ENCODE measurements at regions not wholly inside any gene's neighbourhood (a gene's known extent, or its start where the extent isn't known, plus 50 kb on each side); places are given as distances from the start of the nearest gene placed in this dataset.

- FAIRE-seq = no peak
Measured at GRCh38 chr1:55588309-55588708, 373.1 kb upstream of the USP24 start.

- FAIRE-seq = no peak
Measured at GRCh38 chr1:55586771-55587170, 371.6 kb upstream of the USP24 start.

GRCh38 chr1:55585402-55585792, 370.2 kb upstream of the USP24 start:
- FAIRE-seq = no peak

GRCh38 chr1:55584526-55585401, 369.6 kb upstream of the USP24 start:
- no peak for FAIRE-seq

- FAIRE-seq = no peak
Measured at GRCh38 chr1:55582084-55582483, 366.9 kb upstream of the USP24 start.

- FAIRE-seq = no peak
Measured at GRCh38 chr1:55580845-55581332, 365.7 kb upstream of the USP24 start.

GRCh38 chr1:55579332-55580001, 364.3 kb upstream of the USP24 start:
- FAIRE-seq = no peak

- FAIRE-seq = no peak
Measured at GRCh38 chr1:55578646-55579045, 363.5 kb upstream of the USP24 start.

- FAIRE-seq = no peak
Measured at GRCh38 chr1:55575571-55576279, 360.6 kb upstream of the USP24 start.

GRCh38 chr1:55574691-55575225, 359.6 kb upstream of the USP24 start:
- FAIRE-seq = no peak

GRCh38 chr1:55572878-55573734, 357.9 kb upstream of the USP24 start:
- no peak for FAIRE-seq

- FAIRE-seq = no peak
Measured at GRCh38 chr1:55571767-55572166, 356.6 kb upstream of the USP24 start.

- FAIRE-seq = no peak
Measured at GRCh38 chr1:55569417-55569816, 354.3 kb upstream of the USP24 start.

GRCh38 chr1:55568732-55569131, 353.6 kb upstream of the USP24 start:
- no peak for FAIRE-seq

- no peak for FAIRE-seq
Measured at GRCh38 chr1:55560266-55560665, 345.1 kb upstream of the USP24 start.

- no peak for FAIRE-seq
Measured at GRCh38 chr1:55559842-55560241, 344.7 kb upstream of the USP24 start.

- FAIRE-seq = no peak
Measured at GRCh38 chr1:55559161-55559611, 344.0 kb upstream of the USP24 start.

- no peak for FAIRE-seq
Measured at GRCh38 chr1:55558515-55558914, 343.4 kb upstream of the USP24 start.

- FAIRE-seq = no peak
Measured at GRCh38 chr1:55555956-55556725, 341.0 kb upstream of the USP24 start.

- no peak for FAIRE-seq
Measured at GRCh38 chr1:55554611-55555010, 339.4 kb upstream of the USP24 start.

- no peak for FAIRE-seq
Measured at GRCh38 chr1:55552636-55553035, 337.5 kb upstream of the USP24 start.
